ENCODE measurements at regions not wholly inside any gene's neighbourhood (a gene's known extent, or its start where the extent isn't known, plus 50 kb on each side); places are given as distances from the start of the nearest gene placed in this dataset.
"Not testable (repeated sequence)": the region's sequence is repeated elsewhere in the genome, so short reads cannot be mapped to it uniquely, and the experiment has no call there.

GRCh38 chr6:60765331-60765730, 1520.7 kb downstream of the KHDRBS2 start:
- not testable (repeated sequence) for TF ChIP-seq CTCF (conservative IDR thresholded peaks at IDR 0.05; ENCODE audit: low read depth, low read length); EZH2 (IDR thresholded peaks at IDR 0.05; ENCODE audit: low read length, unreplicated experiment); EZH2phosphoT487 (IDR thresholded peaks at IDR 0.05; ENCODE audit: borderline replicate concordance, low read length)
